DND-41 (cell line): ENCODE measurements at regions not wholly inside any gene's neighbourhood (a gene's known extent, or its start where the extent isn't known, plus 50 kb on each side); places are given as distances from the start of the nearest gene placed in this dataset.

Experiments used
- ATAC-seq: fragments of 200-7000 bp; cut with Tn5 transposase; 3 replicates; pipeline ENCODE4 v1.9.1; 2021; ENCODE audit warnings: low read depth; ENCODE audit not compliant: insufficient read depth
- DNase-seq: peaks from one replicate; pipeline ENCODE4 v3.0.0-alpha.2; 2020
- H2AFZ ChIP-seq: 2 replicates; pipeline ENCODE4 v1.6.0; 2012; ENCODE audit warnings: low read depth, low read length
- H3K27ac ChIP-seq: 2 replicates; pipeline ENCODE4 v1.5.1; 2012; ENCODE audit warnings: low read length, inconsistent platforms
- H3K27me3 ChIP-seq: fragments of 200-600 bp; sonication (generic); 2 replicates; pipeline ENCODE4 v1.6.0; 2012; ENCODE audit warnings: low read length, mild to moderate bottlenecking, inconsistent platforms; ENCODE audit not compliant: insufficient read depth, poor library complexity
- H3K36me3 ChIP-seq: 2 replicates; pipeline ENCODE4 v1.5.1; 2012; ENCODE audit warnings: low read length, inconsistent platforms; ENCODE audit not compliant: insufficient read depth
- H3K4me1 ChIP-seq: 2 replicates; pipeline ENCODE4 v1.5.1; 2012; ENCODE audit warnings: mild to moderate bottlenecking, low read length; ENCODE audit not compliant: insufficient read depth
- H3K4me2 ChIP-seq: 2 replicates; pipeline ENCODE4 v1.6.0; 2012; ENCODE audit warnings: mild to moderate bottlenecking, moderate library complexity, low read length, inconsistent platforms; ENCODE audit not compliant: insufficient read depth
- H3K4me3 ChIP-seq, 2 experiments: fragments of 200-600 bp in 1 of 2; shearing (Covaris generic) in 1 of 2; 2 replicates each; pipeline ENCODE4 v1.5.1; 2012 to 2016; ENCODE audit warnings: inconsistent platforms in 2 of 2, low read length in 2 of 2, mild to moderate bottlenecking in 2 of 2, low read depth in 1 of 2, moderate library complexity in 1 of 2
- H3K79me2 ChIP-seq: 2 replicates; pipeline ENCODE4 v1.6.0; 2012; ENCODE audit warnings: low read length, inconsistent platforms; ENCODE audit not compliant: insufficient read depth
- H3K9ac ChIP-seq: 2 replicates; pipeline ENCODE4 v1.6.0; 2012; ENCODE audit warnings: low read depth, mild to moderate bottlenecking, inconsistent platforms, low read length, moderate library complexity
- H3K9me3 ChIP-seq: 2 replicates; pipeline ENCODE4 v1.5.1; 2012; ENCODE audit warnings: low read length, moderate library complexity, mild to moderate bottlenecking, inconsistent platforms; ENCODE audit not compliant: insufficient read depth, severe bottlenecking
- H4K20me1 ChIP-seq: 2 replicates; pipeline ENCODE4 v1.6.0; 2012; ENCODE audit warnings: low read length; ENCODE audit not compliant: insufficient read depth
- CTCF ChIP-seq: IDR thresholded peaks from 2 replicates; pipeline ENCODE4 v1.5.1; 2012; ENCODE audit warnings: borderline replicate concordance, low read length, moderate library complexity, mild to moderate bottlenecking; ENCODE audit not compliant: poor library complexity, severe bottlenecking; ENCODE audit errors: extremely low read depth
- EZH2 ChIP-seq: IDR thresholded peaks from 3 replicates; pipeline ENCODE4 v1.6.1; 2012; ENCODE audit warnings: borderline replicate concordance, low read depth, mild to moderate bottlenecking, moderate library complexity, low read length, inconsistent platforms; ENCODE audit not compliant: severe bottlenecking

DNA sequence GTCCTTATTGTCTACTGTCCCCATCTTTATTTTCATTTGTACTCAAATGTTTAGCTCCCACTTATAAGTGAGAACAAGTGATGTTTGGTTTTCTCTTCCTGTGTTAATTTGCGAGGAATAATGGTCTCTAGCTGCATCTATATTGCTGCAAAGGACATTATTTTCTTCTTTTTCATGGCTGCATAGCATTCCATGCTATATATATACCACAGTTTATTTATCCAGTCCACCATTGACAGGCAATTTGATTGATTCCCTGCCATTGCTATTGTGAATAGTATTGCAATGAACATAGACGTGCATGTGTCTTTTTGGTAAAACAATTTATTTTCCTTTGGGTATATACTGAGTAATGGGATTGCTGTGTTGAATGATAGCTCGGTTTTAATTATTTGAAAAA is 1545.8 kb upstream of the RAG2 start:
- no peak for TF ChIP-seq EZH2
- no peak for TF ChIP-seq CTCF
- Histone ChIP-seq H2AFZ (no peak overlapping the region), H4K20me1 (no peaks in the 10 kb centered on the region), H3K36me3 (no peaks in the 10 kb centered on the region), H3K4me3 (no peak overlapping the region), H3K27me3 (no peaks in the 10 kb centered on the region), H3K9ac (no peak overlapping the region), H3K9me3 (no peaks in the 10 kb centered on the region), H3K27ac (no peak overlapping the region), H3K4me2 (no peak overlapping the region), H3K4me1 (no peaks in the 10 kb centered on the region), H3K79me2 (no peaks in the 10 kb centered on the region)
- ATAC-seq (no peak), DNase-seq (no peak)

DNA sequence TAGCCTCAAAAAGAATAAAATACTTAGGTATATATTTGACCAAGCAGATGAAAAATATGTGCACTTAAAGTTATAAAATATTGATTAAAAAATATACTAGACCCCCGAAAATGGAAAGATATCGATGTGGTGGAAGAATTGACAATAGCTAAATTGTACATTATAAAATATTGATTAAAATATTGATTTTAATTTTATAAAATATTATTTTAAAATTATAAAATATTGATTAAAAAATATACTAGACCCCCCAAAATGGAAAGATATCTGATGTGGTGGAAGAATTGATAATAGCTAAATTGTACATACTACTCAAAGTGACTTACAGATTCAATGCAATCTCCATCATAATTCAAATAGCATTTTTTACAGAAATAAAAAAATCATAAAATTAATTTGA is 1540.9 kb upstream of the RAG2 start:
- ATAC-seq, result no peak

GRCh38 chr11:38136887-38137286 is 1538.9 kb upstream of the RAG2 start:
- DNase-seq, result no peak
- no peaks in the 10 kb centered on the region for H4K20me1 ChIP-seq
- TF ChIP-seq CTCF (no peak), EZH2 (no peak)
- no peaks in the 10 kb centered on the region for H3K79me2 ChIP-seq
- no peaks in the 10 kb centered on the region for H3K36me3 ChIP-seq
- H3K9me3 ChIP-seq, result no peaks in the 10 kb centered on the region
- H3K9ac ChIP-seq, result no peak overlapping the region
- no peaks in the 10 kb centered on the region for H3K4me1 ChIP-seq
- H3K27me3 ChIP-seq, result no peaks in the 10 kb centered on the region
- H3K4me2 ChIP-seq, result no peak overlapping the region
- H3K4me3 ChIP-seq, result no peak overlapping the region
- H3K27ac ChIP-seq, result no peak overlapping the region
- ATAC-seq, result no peak
- H2AFZ ChIP-seq, result no peak overlapping the region

More for the DNA sequence above, 1540.9 kb upstream of the RAG2 start:
- Histone ChIP-seq H3K4me2 (no peak overlapping the region), H3K27me3 (no peaks in the 10 kb centered on the region), H3K9me3 (no peaks in the 10 kb centered on the region), H3K27ac (no peak overlapping the region), H3K9ac (no peak overlapping the region), H3K36me3 (no peaks in the 10 kb centered on the region), H3K79me2 (no peaks in the 10 kb centered on the region), H4K20me1 (no peaks in the 10 kb centered on the region), H3K4me3 (no peak overlapping the region), H2AFZ (no peak overlapping the region), H3K4me1 (no peaks in the 10 kb centered on the region)
- TF ChIP-seq CTCF (no peak), EZH2 (no peak)
- DNase-seq, result no peak

GRCh38 chr11:38131535-38131934 is 1533.5 kb upstream of the RAG2 start:
- Histone ChIP-seq H4K20me1 (no peaks in the 10 kb centered on the region), H3K79me2 (no peaks in the 10 kb centered on the region), H3K9ac (no peak overlapping the region), H3K27me3 (no peaks in the 10 kb centered on the region), H3K27ac (no peak overlapping the region), H3K4me1 (no peaks in the 10 kb centered on the region), H3K36me3 (no peaks in the 10 kb centered on the region), H3K4me3 (no peak overlapping the region), H3K4me2 (no peak overlapping the region), H2AFZ (no peak overlapping the region), H3K9me3 (no peaks in the 10 kb centered on the region)
- ATAC-seq, result no peak
- DNase-seq, result no peak
- TF ChIP-seq EZH2 (no peak), CTCF (no peak)
